ENCODE measurements at regions not wholly inside any gene's neighbourhood (a gene's known extent, or its start where the extent isn't known, plus 50 kb on each side); places are given as distances from the start of the nearest gene placed in this dataset.

DNA sequence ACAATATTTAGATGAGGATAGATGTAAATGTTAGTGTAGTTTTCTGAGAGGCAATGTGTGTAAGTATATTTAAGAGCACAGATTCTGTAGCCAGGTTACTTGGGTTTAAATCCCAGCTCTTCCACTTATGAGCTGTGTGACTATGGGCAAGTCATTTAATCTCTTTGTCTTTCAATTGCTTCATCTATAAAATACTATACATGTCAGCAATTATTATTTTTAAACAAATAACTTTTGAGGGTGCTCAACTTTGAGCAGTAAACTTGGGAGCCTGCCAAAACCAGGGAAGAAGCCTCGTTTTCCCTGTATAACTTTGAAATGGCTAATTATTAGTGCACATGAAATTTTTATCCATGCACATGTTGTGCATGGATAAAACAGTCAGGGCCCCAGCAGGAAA lies 222.8 kb downstream of the FOXD2 start (continued):
- TF ChIP-seq, protein P1, sequence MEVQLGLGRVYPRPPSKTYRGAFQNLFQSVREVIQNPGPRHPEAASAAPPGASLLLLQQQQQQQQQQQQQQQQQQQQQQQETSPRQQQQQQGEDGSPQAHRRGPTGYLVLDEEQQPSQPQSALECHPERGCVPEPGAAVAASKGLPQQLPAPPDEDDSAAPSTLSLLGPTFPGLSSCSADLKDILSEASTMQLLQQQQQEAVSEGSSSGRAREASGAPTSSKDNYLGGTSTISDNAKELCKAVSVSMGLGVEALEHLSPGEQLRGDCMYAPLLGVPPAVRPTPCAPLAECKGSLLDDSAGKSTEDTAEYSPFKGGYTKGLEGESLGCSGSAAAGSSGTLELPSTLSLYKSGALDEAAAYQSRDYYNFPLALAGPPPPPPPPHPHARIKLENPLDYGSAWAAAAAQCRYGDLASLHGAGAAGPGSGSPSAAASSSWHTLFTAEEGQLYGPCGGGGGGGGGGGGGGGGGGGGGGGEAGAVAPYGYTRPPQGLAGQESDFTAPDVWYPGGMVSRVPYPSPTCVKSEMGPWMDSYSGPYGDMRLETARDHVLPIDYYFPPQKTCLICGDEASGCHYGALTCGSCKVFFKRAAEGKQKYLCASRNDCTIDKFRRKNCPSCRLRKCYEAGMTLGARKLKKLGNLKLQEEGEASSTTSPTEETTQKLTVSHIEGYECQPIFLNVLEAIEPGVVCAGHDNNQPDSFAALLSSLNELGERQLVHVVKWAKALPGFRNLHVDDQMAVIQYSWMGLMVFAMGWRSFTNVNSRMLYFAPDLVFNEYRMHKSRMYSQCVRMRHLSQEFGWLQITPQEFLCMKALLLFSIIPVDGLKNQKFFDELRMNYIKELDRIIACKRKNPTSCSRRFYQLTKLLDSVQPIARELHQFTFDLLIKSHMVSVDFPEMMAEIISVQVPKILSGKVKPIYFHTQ (CRISPR knock-in tag; IDR thresholded peaks at IDR 0.05), result no peak
- TF ChIP-seq, protein P2, sequence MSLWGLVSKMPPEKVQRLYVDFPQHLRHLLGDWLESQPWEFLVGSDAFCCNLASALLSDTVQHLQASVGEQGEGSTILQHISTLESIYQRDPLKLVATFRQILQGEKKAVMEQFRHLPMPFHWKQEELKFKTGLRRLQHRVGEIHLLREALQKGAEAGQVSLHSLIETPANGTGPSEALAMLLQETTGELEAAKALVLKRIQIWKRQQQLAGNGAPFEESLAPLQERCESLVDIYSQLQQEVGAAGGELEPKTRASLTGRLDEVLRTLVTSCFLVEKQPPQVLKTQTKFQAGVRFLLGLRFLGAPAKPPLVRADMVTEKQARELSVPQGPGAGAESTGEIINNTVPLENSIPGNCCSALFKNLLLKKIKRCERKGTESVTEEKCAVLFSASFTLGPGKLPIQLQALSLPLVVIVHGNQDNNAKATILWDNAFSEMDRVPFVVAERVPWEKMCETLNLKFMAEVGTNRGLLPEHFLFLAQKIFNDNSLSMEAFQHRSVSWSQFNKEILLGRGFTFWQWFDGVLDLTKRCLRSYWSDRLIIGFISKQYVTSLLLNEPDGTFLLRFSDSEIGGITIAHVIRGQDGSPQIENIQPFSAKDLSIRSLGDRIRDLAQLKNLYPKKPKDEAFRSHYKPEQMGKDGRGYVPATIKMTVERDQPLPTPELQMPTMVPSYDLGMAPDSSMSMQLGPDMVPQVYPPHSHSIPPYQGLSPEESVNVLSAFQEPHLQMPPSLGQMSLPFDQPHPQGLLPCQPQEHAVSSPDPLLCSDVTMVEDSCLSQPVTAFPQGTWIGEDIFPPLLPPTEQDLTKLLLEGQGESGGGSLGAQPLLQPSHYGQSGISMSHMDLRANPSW (CRISPR knock-in tag; conservative IDR thresholded peaks at IDR 0.05; ENCODE audit: low read depth), result no peak

DNA sequence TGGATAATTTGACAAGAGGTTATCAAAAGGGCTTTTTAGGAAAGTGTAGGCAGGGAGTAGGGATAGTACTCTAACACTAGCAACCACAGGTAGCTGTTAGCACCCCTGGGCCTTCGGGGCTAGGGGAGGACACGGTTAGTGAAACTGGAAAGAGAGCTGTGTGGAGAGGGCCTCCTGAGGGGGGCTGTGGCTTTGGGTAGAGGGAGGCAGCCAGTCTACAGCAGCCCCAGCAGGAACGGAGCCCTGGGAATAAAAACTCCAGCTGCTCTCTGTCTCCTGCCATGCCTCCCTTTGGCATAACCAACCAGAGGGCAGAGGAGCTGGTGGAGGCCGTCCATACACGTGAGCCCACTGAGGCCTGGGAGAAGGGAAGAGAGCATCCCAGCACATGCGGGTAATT lies 223.2 kb downstream of the FOXD2 start:
- DNase-seq (ENCODE audit: low spot score), result no peak
- H3K27me3 Mint-ChIP-seq (ENCODE audit: low read depth), result peaks cover 69% of the 10 kb centered on the region

GRCh38 chr1:47662068-47662467 lies 224.2 kb downstream of the FOXD2 start:
- H3K9me3 Mint-ChIP-seq, result no peaks in the 10 kb centered on the region
- H3K36me3 Mint-ChIP-seq, result no peaks in the 10 kb centered on the region
- no peaks in the 10 kb centered on the region for H3K4me1 Mint-ChIP-seq
- DNase-seq (ENCODE audit: low spot score), result no peak
- H3K4me3 Mint-ChIP-seq, result no peak overlapping the region
- no peak for ATAC-seq
- POLR2A ChIA-PET, result no interaction called here
- CTCF ChIA-PET, result interaction anchor here (1.1 to 1.5 kb wide), 2 partner anchors 64 to 93 kb away, joined by 3 read pairs; no protein-coding TSS in a partner anchor
- H3K27ac Mint-ChIP-seq, result no peak overlapping the region
- peaks cover 66% of the 10 kb centered on the region for H3K27me3 Mint-ChIP-seq (ENCODE audit: low read depth)
- TF ChIP-seq, protein P3, sequence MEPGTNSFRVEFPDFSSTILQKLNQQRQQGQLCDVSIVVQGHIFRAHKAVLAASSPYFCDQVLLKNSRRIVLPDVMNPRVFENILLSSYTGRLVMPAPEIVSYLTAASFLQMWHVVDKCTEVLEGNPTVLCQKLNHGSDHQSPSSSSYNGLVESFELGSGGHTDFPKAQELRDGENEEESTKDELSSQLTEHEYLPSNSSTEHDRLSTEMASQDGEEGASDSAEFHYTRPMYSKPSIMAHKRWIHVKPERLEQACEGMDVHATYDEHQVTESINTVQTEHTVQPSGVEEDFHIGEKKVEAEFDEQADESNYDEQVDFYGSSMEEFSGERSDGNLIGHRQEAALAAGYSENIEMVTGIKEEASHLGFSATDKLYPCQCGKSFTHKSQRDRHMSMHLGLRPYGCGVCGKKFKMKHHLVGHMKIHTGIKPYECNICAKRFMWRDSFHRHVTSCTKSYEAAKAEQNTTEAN (CRISPR knock-in tag; IDR thresholded peaks at IDR 0.05), result no peak
- no peak for TF ChIP-seq JAZF1 (CRISPR knock-in tag; IDR thresholded peaks at IDR 0.05)
- TF ChIP-seq FOXJ3 (CRISPR knock-in tag; IDR thresholded peaks at IDR 0.05; ENCODE audit: borderline replicate concordance), result no peak
- TF ChIP-seq GABPB1 (CRISPR knock-in tag; IDR thresholded peaks at IDR 0.05), result no peak
- TF ChIP-seq, protein P4, sequence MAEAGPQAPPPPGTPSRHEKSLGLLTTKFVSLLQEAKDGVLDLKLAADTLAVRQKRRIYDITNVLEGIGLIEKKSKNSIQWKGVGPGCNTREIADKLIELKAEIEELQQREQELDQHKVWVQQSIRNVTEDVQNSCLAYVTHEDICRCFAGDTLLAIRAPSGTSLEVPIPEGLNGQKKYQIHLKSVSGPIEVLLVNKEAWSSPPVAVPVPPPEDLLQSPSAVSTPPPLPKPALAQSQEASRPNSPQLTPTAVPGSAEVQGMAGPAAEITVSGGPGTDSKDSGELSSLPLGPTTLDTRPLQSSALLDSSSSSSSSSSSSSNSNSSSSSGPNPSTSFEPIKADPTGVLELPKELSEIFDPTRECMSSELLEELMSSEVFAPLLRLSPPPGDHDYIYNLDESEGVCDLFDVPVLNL (CRISPR knock-in tag; IDR thresholded peaks at IDR 0.05; ENCODE audit: borderline replicate concordance, low read depth), result no peak
- no peak for TF ChIP-seq JUN (CRISPR knock-in tag; IDR thresholded peaks at IDR 0.05)
- TF ChIP-seq ZNF317 (CRISPR knock-in tag; IDR thresholded peaks at IDR 0.05; ENCODE audit: borderline replicate concordance, low read depth), result no peak
- TF ChIP-seq SOX15 (CRISPR knock-in tag; IDR thresholded peaks at IDR 0.05), result no peak
- TF ChIP-seq ATF1 (CRISPR knock-in tag; IDR thresholded peaks at IDR 0.05), result no peak
- no peak for TF ChIP-seq CREB1 (CRISPR knock-in tag; IDR thresholded peaks at IDR 0.05)
- no peak for TF ChIP-seq E2F1 (CRISPR knock-in tag; IDR thresholded peaks at IDR 0.05)
- TF ChIP-seq ATF3 (CRISPR knock-in tag; conservative IDR thresholded peaks at IDR 0.05), result no peak
- no peak for TF ChIP-seq CREM (CRISPR knock-in tag; IDR thresholded peaks at IDR 0.05)

More for the DNA sequence above, 223.2 kb downstream of the FOXD2 start:
- ATAC-seq, result no peak
- ChIA-PET CTCF (no interaction called here), POLR2A (no interaction called here)
- Mint-ChIP-seq H3K9me3 (no peaks in the 10 kb centered on the region), H3K36me3 (no peaks in the 10 kb centered on the region), H3K4me1 (no peaks in the 10 kb centered on the region), H3K27ac (no peak overlapping the region), H3K4me3 (no peak overlapping the region)
- TF ChIP-seq TCF7 (CRISPR knock-in tag; IDR thresholded peaks at IDR 0.05; ENCODE audit: low read depth) (no peak), AFF4 (CRISPR knock-in tag; IDR thresholded peaks at IDR 0.05; ENCODE audit: borderline replicate concordance) (no peak)

All from WTC11 (cell line).